GM23338 (cell line): ENCODE measurements at regions not wholly inside any gene's neighbourhood (a gene's known extent, or its start where the extent isn't known, plus 50 kb on each side); places are given as distances from the start of the nearest gene placed in this dataset.
A peak's percentile ranks its signal among the peaks of the same experiment; 100 is the strongest.

Experiments
- ATAC-seq: fragments of 200-7000 bp; cut with Tn5 transposase; 3 replicates; pipeline ENCODE4 v1.9.1; 2020
- DNase-seq: peaks from one replicate; pipeline ENCODE4 v3.0.0-alpha.2; 2015; ENCODE audit warnings: low spot score
- H2AFZ ChIP-seq: fragments of 200-600 bp; sonication (generic); 2 replicates; pipeline ENCODE4 v1.8.0; 2016; ENCODE audit warnings: antibody characterized with exemption, mild to moderate bottlenecking, moderate library complexity
- H3F3A ChIP-seq: fragments of 200-600 bp; sonication (generic); replicated peaks from 2 replicates; pipeline ENCODE4 v1.8.0; 2017; ENCODE audit warnings: antibody characterized with exemption, mixed run types, low read depth
- H3K27ac ChIP-seq: fragments of 200-600 bp; sonication (generic); 2 replicates; pipeline ENCODE4 v1.6.1; 2016; ENCODE audit warnings: low read depth
- H3K27me3 ChIP-seq: fragments of 200-600 bp; sonication (generic); 2 replicates; pipeline ENCODE4 v1.8.0; 2016; ENCODE audit warnings: mild to moderate bottlenecking, mixed run types, moderate library complexity; ENCODE audit not compliant: insufficient read depth
- H3K36me3 ChIP-seq: fragments of 200-600 bp; sonication (generic); 2 replicates; pipeline ENCODE4 v1.8.0; 2016; ENCODE audit warnings: mild to moderate bottlenecking; ENCODE audit not compliant: insufficient read depth
- H3K4me1 ChIP-seq: fragments of 200-600 bp; sonication (generic); 2 replicates; pipeline ENCODE4 v1.8.0; 2016; ENCODE audit warnings: mild to moderate bottlenecking, moderate library complexity; ENCODE audit not compliant: insufficient read depth
- H3K4me2 ChIP-seq: fragments of 200-600 bp; sonication (generic); 2 replicates; pipeline ENCODE4 v1.7.1; 2017; ENCODE audit warnings: mixed run types
- H3K4me3 ChIP-seq: fragments of 200-600 bp; sonication (generic); 2 replicates; pipeline ENCODE4 v1.6.1; 2016; ENCODE audit warnings: mixed run types
- H3K79me2 ChIP-seq: fragments of 200-600 bp; sonication (generic); replicated peaks from 2 replicates; pipeline ENCODE4 v1.8.0; 2017; ENCODE audit warnings: mild to moderate bottlenecking; ENCODE audit not compliant: insufficient read depth
- H3K9me2 ChIP-seq: fragments of 200-600 bp; sonication (generic); 2 replicates; pipeline ENCODE4 v1.8.0; 2017; ENCODE audit not compliant: insufficient read depth
- H4K20me1 ChIP-seq: fragments of 200-600 bp; sonication (generic); replicated peaks from 2 replicates; pipeline ENCODE4 v1.8.0; 2017; ENCODE audit warnings: mild to moderate bottlenecking; ENCODE audit not compliant: insufficient read depth
- H3K27ac Mint-ChIP-seq: 2 replicates; pipeline ENCODE4 v1.8.0; 2020; ENCODE audit warnings: inconsistent platforms, mild to moderate bottlenecking, moderate library complexity, mixed read lengths
- H3K27me3 Mint-ChIP-seq: 3 replicates; pipeline ENCODE4 v1.8.0; 2022; ENCODE audit warnings: low read depth, mild to moderate bottlenecking, moderate library complexity, mixed read lengths, inconsistent platforms; ENCODE audit not compliant: insufficient read depth, poor library complexity
- H3K36me3 Mint-ChIP-seq: 3 replicates; pipeline ENCODE4 v1.8.0; 2021; ENCODE audit warnings: low read depth, mild to moderate bottlenecking, inconsistent platforms, moderate library complexity, mixed read lengths
- H3K4me1 Mint-ChIP-seq: 3 replicates; pipeline ENCODE4 v1.8.0; 2020; ENCODE audit warnings: mild to moderate bottlenecking, inconsistent platforms, mixed read lengths
- H3K4me3 Mint-ChIP-seq: 3 replicates; pipeline ENCODE4 v1.8.0; 2021; ENCODE audit warnings: moderate library complexity, mild to moderate bottlenecking, inconsistent platforms, mixed read lengths
- H3K9me3 Mint-ChIP-seq: 3 replicates; pipeline ENCODE4 v1.8.0; 2020; ENCODE audit warnings: moderate library complexity, mild to moderate bottlenecking, inconsistent platforms, mixed read lengths
- CTCF ChIP-seq, 2 experiments: fragments of 200-600 bp in 1 of 2; sonication (generic) in 1 of 2; conservative IDR thresholded peaks; 2 replicates each; pipeline versions ENCODE4 v1.5.1 to v1.6.1; 2016 to 2017; ENCODE audit warnings: antibody characterized with exemption in 2 of 2, low read depth in 2 of 2, mild to moderate bottlenecking in 2 of 2, moderate library complexity in 1 of 2
- EZH2 ChIP-seq: fragments of 200-600 bp; sonication (generic); IDR thresholded peaks from one replicate; pipeline ENCODE4 v1.8.0; 2017; ENCODE audit warnings: antibody characterized with exemption, mild to moderate bottlenecking, low read depth; ENCODE audit not compliant: unreplicated experiment
- NANOG ChIP-seq: IDR thresholded peaks from 2 replicates; pipeline ENCODE4 v1.6.1; 2016; ENCODE audit warnings: antibody characterized with exemption, borderline replicate concordance
- POLR2AphosphoS5 ChIP-seq: IDR thresholded peaks from 2 replicates; pipeline ENCODE4 v1.6.1; 2016; ENCODE audit warnings: antibody characterized with exemption, low read depth
- REST ChIP-seq: IDR thresholded peaks from one replicate; pipeline ENCODE4 v1.6.1; 2018; ENCODE audit warnings: antibody characterized with exemption; ENCODE audit not compliant: unreplicated experiment
- STAT1 ChIP-seq: IDR thresholded peaks from one replicate; pipeline ENCODE4 v1.6.1; 2016; ENCODE audit warnings: antibody characterized with exemption; ENCODE audit not compliant: unreplicated experiment
- ZNF114 ChIP-seq: fragments of 250-450 bp; sonication (Bioruptor Pico); IDR thresholded peaks from 2 replicates; pipeline ENCODE4 v1.5.0; 2020; ENCODE audit warnings: mild to moderate bottlenecking, moderate library complexity
- ZNF331 ChIP-seq: fragments of 250-450 bp; sonication (Bioruptor Pico); IDR thresholded peaks from 2 replicates; pipeline ENCODE4 v1.5.0; 2020; ENCODE audit warnings: low read depth, mild to moderate bottlenecking, moderate library complexity
- TF ChIP-seq, protein P1 (sequence below): IDR thresholded peaks from 2 replicates; pipeline ENCODE4 v1.6.1; 2016; ENCODE audit warnings: antibody characterized with exemption
- TF ChIP-seq, protein P2 (sequence below): fragments of 250-450 bp; sonication (Bioruptor Pico); IDR thresholded peaks from 2 replicates; pipeline ENCODE4 v1.5.0; 2020; ENCODE audit warnings: mild to moderate bottlenecking, moderate library complexity

DNA sequence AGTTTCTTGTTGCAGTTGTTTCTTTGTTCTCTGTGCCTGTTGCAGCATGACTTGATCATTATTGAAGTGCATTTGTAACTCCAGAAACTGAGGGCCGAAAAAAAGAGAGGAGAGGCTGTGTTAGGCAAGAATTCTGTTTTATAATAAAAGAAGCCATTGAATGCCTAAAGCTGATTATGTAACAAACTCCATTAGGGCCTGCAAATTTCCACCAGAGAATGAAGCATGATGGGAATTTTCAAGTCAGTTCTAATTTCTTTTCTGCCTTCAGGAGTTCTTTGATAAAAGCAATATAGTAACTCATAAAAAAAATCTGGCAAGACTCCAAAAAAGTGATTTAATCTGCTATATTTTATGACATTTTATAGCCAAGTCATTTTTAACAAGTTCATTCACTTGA lies 156.7 kb upstream of the RASSF8 start (continued):
- TF ChIP-seq REST, result no peak
- no peak for TF ChIP-seq CTCF (conservative IDR thresholded peaks at IDR 0.05; ENCODE audit: low read depth in 2 of 2)
- TF ChIP-seq STAT1, result no peak
- TF ChIP-seq NANOG, result no peak
- no peak for TF ChIP-seq POLR2AphosphoS5
- no peak for TF ChIP-seq ZNF114 (CRISPR knock-in tag)

- H2AFZ ChIP-seq, result no peak overlapping the region
- no peaks in the 10 kb centered on the region for H3K79me2 ChIP-seq
- ATAC-seq (no peak; the same call in 2 of the 3 replicates), DNase-seq (peak; percentile 24)
- H3K27ac ChIP-seq, result no peak overlapping the region
- H3K4me3 ChIP-seq, result no peak overlapping the region
- Mint-ChIP-seq H3K27ac (no peak overlapping the region), H3K4me3 (no peak overlapping the region), H3K9me3 (peaks cover 8% of the 10 kb centered on the region; the same call in 1 of the 3 replicates), H3K4me1 (peaks cover 12% of the 10 kb centered on the region; the same call in 2 of the 3 replicates), H3K27me3 (peaks cover 2% of the 10 kb centered on the region), H3K36me3 (peaks cover 4% of the 10 kb centered on the region; the same call in 1 of the 3 replicates)
- no peaks in the 10 kb centered on the region for H3K36me3 ChIP-seq
- H3K9me2 ChIP-seq, result 0 out of 2 replicates have a peak, but pooled peaks cover 7% of the 10 kb centered on the region
- no peaks in the 10 kb centered on the region for H4K20me1 ChIP-seq
- no peaks in the 10 kb centered on the region for H3K27me3 ChIP-seq
- peak overlapping the region; percentile 2; the same call in 1 of the 2 replicates for H3K4me2 ChIP-seq
- no peaks in the 10 kb centered on the region for H3F3A ChIP-seq
- H3K4me1 ChIP-seq, result peaks cover 7% of the 10 kb centered on the region; the same call in 1 of the 2 replicates
- TF ChIP-seq EZH2, result no peak
- TF ChIP-seq CTCF (conservative IDR thresholded peaks at IDR 0.05; ENCODE audit: low read depth in 2 of 2), result no peak
- no peak for TF ChIP-seq POLR2AphosphoS5
- TF ChIP-seq, protein P1, sequence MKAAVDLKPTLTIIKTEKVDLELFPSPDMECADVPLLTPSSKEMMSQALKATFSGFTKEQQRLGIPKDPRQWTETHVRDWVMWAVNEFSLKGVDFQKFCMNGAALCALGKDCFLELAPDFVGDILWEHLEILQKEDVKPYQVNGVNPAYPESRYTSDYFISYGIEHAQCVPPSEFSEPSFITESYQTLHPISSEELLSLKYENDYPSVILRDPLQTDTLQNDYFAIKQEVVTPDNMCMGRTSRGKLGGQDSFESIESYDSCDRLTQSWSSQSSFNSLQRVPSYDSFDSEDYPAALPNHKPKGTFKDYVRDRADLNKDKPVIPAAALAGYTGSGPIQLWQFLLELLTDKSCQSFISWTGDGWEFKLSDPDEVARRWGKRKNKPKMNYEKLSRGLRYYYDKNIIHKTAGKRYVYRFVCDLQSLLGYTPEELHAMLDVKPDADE, result no peak
- no peak for TF ChIP-seq NANOG
- no peak for TF ChIP-seq ZNF331
- TF ChIP-seq, protein P2, sequence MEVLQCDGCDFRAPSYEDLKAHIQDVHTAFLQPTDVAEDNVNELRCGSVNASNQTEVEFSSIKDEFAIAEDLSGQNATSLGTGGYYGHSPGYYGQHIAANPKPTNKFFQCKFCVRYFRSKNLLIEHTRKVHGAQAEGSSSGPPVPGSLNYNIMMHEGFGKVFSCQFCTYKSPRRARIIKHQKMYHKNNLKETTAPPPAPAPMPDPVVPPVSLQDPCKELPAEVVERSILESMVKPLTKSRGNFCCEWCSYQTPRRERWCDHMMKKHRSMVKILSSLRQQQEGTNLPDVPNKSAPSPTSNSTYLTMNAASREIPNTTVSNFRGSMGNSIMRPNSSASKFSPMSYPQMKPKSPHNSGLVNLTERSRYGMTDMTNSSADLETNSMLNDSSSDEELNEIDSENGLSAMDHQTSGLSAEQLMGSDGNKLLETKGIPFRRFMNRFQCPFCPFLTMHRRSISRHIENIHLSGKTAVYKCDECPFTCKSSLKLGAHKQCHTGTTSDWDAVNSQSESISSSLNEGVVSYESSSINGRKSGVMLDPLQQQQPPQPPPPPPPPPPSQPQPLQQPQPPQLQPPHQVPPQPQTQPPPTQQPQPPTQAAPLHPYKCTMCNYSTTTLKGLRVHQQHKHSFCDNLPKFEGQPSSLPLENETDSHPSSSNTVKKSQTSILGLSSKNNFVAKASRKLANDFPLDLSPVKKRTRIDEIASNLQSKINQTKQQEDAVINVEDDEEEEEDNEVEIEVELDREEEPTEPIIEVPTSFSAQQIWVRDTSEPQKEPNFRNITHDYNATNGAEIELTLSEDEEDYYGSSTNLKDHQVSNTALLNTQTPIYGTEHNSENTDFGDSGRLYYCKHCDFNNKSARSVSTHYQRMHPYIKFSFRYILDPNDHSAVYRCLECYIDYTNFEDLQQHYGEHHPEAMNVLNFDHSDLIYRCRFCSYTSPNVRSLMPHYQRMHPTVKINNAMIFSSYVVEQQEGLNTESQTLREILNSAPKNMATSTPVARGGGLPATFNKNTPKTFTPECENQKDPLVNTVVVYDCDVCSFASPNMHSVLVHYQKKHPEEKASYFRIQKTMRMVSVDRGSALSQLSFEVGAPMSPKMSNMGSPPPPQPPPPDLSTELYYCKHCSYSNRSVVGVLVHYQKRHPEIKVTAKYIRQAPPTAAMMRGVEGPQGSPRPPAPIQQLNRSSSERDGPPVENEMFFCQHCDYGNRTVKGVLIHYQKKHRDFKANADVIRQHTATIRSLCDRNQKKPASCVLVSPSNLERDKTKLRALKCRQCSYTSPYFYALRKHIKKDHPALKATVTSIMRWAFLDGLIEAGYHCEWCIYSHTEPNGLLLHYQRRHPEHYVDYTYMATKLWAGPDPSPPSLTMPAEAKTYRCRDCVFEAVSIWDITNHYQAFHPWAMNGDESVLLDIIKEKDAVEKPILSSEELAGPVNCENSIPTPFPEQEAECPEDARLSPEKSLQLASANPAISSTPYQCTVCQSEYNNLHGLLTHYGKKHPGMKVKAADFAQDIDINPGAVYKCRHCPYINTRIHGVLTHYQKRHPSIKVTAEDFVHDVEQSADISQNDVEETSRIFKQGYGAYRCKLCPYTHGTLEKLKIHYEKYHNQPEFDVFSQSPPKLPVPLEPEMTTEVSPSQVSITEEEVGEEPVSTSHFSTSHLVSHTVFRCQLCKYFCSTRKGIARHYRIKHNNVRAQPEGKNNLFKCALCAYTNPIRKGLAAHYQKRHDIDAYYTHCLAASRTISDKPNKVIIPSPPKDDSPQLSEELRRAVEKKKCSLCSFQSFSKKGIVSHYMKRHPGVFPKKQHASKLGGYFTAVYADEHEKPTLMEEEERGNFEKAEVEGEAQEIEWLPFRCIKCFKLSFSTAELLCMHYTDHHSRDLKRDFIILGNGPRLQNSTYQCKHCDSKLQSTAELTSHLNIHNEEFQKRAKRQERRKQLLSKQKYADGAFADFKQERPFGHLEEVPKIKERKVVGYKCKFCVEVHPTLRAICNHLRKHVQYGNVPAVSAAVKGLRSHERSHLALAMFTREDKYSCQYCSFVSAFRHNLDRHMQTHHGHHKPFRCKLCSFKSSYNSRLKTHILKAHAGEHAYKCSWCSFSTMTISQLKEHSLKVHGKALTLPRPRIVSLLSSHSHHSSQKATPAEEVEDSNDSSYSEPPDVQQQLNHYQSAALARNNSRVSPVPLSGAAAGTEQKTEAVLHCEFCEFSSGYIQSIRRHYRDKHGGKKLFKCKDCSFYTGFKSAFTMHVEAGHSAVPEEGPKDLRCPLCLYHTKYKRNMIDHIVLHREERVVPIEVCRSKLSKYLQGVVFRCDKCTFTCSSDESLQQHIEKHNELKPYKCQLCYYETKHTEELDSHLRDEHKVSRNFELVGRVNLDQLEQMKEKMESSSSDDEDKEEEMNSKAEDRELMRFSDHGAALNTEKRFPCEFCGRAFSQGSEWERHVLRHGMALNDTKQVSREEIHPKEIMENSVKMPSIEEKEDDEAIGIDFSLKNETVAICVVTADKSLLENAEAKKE (CRISPR knock-in tag), result no peak
Observed at GRCh38 chr12:25802143-25802542, 156.3 kb upstream of the RASSF8 start.
